Keratinocyte (primary cell): ENCODE measurements at regions not wholly inside any gene's neighbourhood (a gene's known extent, or its start where the extent isn't known, plus 50 kb on each side); places are given as distances from the start of the nearest gene placed in this dataset.

ENCODE experiments used
- DNase-seq: peaks from one replicate; pipeline ENCODE4 v3.0.0-alpha.2; 2011; ENCODE audit warnings: low read depth, missing footprints, low spot score
- FAIRE-seq: peaks from 2 replicates; lab custom pipeline; 2011; peaks lifted over from hg19 to GRCh38; lab: Jason Lieb, UNC
- H2AFZ ChIP-seq: 2 replicates; pipeline ENCODE4 v1.6.0; 2012; ENCODE audit warnings: low read length, control low read depth, inconsistent platforms; ENCODE audit not compliant: control insufficient read depth
- H3K27ac ChIP-seq: 2 replicates; pipeline ENCODE4 v1.5.1; 2011; ENCODE audit warnings: low read length; ENCODE audit not compliant: control insufficient read depth, insufficient read depth
- H3K27me3 ChIP-seq: 3 replicates; pipeline ENCODE4 v1.6.0; 2011; ENCODE audit warnings: low read length; ENCODE audit not compliant: control insufficient read depth, insufficient read depth; ENCODE audit errors: extremely low read depth
- H3K36me3 ChIP-seq, 2 experiments: 2 replicates in 1 of 2; 3 replicates in 1 of 2; pipeline ENCODE4 v1.5.1; 2011; ENCODE audit warnings: low read length in 2 of 2, mild to moderate bottlenecking in 1 of 2; ENCODE audit not compliant: control insufficient read depth in 2 of 2, insufficient read depth in 2 of 2; ENCODE audit errors: extremely low read depth in 1 of 2
- H3K4me1 ChIP-seq: 3 replicates; pipeline ENCODE4 v1.5.1; 2011; ENCODE audit warnings: low read length; ENCODE audit not compliant: control insufficient read depth, insufficient read depth; ENCODE audit errors: extremely low read depth
- H3K4me2 ChIP-seq: 3 replicates; pipeline ENCODE4 v1.6.0; 2011; ENCODE audit warnings: low read depth, low read length; ENCODE audit not compliant: control insufficient read depth, insufficient read depth; ENCODE audit errors: extremely low read depth
- H3K4me3 ChIP-seq, 3 experiments: fragments of 200-600 bp in 1 of 3; sonication (generic) in 1 of 3; 2 replicates in 2 of 3; 3 replicates in 1 of 3; pipeline ENCODE4 v1.5.1; 2011 to 2016; ENCODE audit warnings: low read length in 3 of 3, mild to moderate bottlenecking in 3 of 3, control low read depth in 2 of 3, inconsistent platforms in 1 of 3, low read depth in 1 of 3, mixed read lengths in 1 of 3, mixed run types in 1 of 3, moderate library complexity in 1 of 3; ENCODE audit not compliant: control insufficient read depth in 2 of 3, insufficient read depth in 2 of 3; ENCODE audit errors: extremely low read depth in 1 of 3
- H3K79me2 ChIP-seq: 2 replicates; pipeline ENCODE4 v1.6.0; 2012; ENCODE audit warnings: low read length; ENCODE audit not compliant: control insufficient read depth, insufficient read depth
- H3K9ac ChIP-seq: 3 replicates; pipeline ENCODE4 v1.6.0; 2011; ENCODE audit warnings: low read length; ENCODE audit not compliant: control insufficient read depth, insufficient read depth; ENCODE audit errors: extremely low read depth
- H3K9me1 ChIP-seq: 3 replicates; pipeline ENCODE4 v1.6.0; 2011; ENCODE audit warnings: low read length; ENCODE audit not compliant: control insufficient read depth, insufficient read depth; ENCODE audit errors: extremely low read depth
- H3K9me3 ChIP-seq: 2 replicates; pipeline ENCODE4 v1.5.1; 2012; ENCODE audit warnings: low read depth, low read length; ENCODE audit not compliant: control insufficient read depth
- H4K20me1 ChIP-seq: 3 replicates; pipeline ENCODE4 v1.6.0; 2011; ENCODE audit warnings: low read length; ENCODE audit not compliant: control insufficient read depth, insufficient read depth; ENCODE audit errors: extremely low read depth
- EZH2 ChIP-seq: IDR thresholded peaks from one replicate; pipeline ENCODE4 v1.6.1; 2012; ENCODE audit warnings: inconsistent platforms, mild to moderate bottlenecking, low read length, moderate library complexity
- dilution Hi-C: fragments of 300-500 bp; cut with MboI; formaldehyde crosslinking; loops from one replicate; pipeline ENCODE4 v1.7.0; 2020; ENCODE audit warnings: low sequenced_read_pairs; ENCODE audit not compliant: extremely low pct_ligation_motif_present
- TF ChIP-seq, protein P1 (sequence below), 3 experiments: IDR thresholded peaks in 1 of 3; conservative IDR thresholded peaks in 1 of 3; optimal IDR thresholded peaks in 1 of 3; 2 replicates in 2 of 3; 3 replicates in 1 of 3; pipeline versions ENCODE3 to v1.5.1; 2011; ENCODE audit warnings: low read length in 3 of 3, mild to moderate bottlenecking in 3 of 3, moderate library complexity in 2 of 3, control low read depth in 1 of 3, inconsistent platforms in 1 of 3; ENCODE audit not compliant: insufficient read depth in 2 of 3; ENCODE audit errors: extremely low read depth in 1 of 3

DNA sequence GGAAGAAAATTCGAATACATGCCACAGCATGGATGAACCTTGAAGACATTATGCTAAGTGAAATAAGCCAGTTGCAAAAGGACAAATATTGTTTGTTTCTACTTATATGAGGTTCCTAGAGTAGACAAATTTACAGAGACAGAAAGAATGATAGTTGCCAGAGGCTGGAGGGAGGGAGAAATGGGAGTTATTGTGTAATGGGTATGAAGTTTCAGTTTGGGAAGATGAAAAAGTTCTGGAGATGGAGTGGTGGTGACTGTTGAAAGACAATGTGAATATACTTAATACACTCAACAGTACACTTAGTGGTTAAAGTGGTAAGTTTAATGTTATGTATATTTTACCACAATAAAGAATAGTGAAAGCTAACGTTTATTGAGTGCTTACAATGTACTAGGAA lies 99.6 kb upstream of the SLC44A1 start:
- no peak for FAIRE-seq
- Histone ChIP-seq H3K27ac (no peak overlapping the region), H3K9me1 (no peaks in the 10 kb centered on the region), H2AFZ (no peak overlapping the region), H3K4me3 (no peak overlapping the region), H3K27me3 (no peaks in the 10 kb centered on the region), H4K20me1 (no peaks in the 10 kb centered on the region), H3K36me3 (no peaks in the 10 kb centered on the region), H3K79me2 (no peaks in the 10 kb centered on the region), H3K4me1 (no peaks in the 10 kb centered on the region), H3K9ac (no peak overlapping the region), H3K9me3 (no peaks in the 10 kb centered on the region), H3K4me2 (no peak overlapping the region)
- DNase-seq, result no peak
- dilution Hi-C loops, result no loop called here
- TF ChIP-seq EZH2, result no peak
- TF ChIP-seq, protein P1, sequence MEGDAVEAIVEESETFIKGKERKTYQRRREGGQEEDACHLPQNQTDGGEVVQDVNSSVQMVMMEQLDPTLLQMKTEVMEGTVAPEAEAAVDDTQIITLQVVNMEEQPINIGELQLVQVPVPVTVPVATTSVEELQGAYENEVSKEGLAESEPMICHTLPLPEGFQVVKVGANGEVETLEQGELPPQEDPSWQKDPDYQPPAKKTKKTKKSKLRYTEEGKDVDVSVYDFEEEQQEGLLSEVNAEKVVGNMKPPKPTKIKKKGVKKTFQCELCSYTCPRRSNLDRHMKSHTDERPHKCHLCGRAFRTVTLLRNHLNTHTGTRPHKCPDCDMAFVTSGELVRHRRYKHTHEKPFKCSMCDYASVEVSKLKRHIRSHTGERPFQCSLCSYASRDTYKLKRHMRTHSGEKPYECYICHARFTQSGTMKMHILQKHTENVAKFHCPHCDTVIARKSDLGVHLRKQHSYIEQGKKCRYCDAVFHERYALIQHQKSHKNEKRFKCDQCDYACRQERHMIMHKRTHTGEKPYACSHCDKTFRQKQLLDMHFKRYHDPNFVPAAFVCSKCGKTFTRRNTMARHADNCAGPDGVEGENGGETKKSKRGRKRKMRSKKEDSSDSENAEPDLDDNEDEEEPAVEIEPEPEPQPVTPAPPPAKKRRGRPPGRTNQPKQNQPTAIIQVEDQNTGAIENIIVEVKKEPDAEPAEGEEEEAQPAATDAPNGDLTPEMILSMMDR (optimal IDR thresholded peaks at IDR 0.05 in 1 of 3, IDR thresholded peaks at IDR 0.05 in 1 of 3, conservative IDR thresholded peaks at IDR 0.05 in 1 of 3; ENCODE audit: extremely low read depth in 1 of 3, insufficient read depth in 2 of 3, low read length in 3 of 3), result no peak

DNA sequence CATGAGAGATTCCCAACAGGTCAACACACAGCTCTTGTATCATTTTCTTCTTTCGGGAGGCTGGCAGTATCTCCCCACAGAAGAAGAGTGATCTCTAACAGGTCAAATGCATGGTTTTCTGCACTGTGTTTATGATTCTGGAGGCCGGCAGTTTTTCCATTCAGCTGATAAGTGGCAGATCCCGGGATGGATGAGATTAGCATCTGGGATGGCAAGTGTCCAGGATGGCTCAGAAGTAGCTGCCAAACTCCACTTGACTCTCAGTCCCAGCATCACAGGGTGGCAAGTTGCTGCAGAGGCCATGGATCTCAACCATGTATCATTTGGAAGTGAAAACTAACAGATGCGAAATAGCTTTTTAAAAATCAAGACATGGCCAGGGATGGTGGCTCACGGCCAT lies 97.8 kb upstream of the SLC44A1 start:
- H3K9me3 ChIP-seq, result no peaks in the 10 kb centered on the region
- no peak overlapping the region for H2AFZ ChIP-seq
- H3K4me2 ChIP-seq, result no peak overlapping the region
- H3K9ac ChIP-seq, result no peak overlapping the region
- H4K20me1 ChIP-seq, result no peaks in the 10 kb centered on the region
- dilution Hi-C loops, result no loop called here
- H3K27me3 ChIP-seq, result no peaks in the 10 kb centered on the region
- H3K79me2 ChIP-seq, result no peaks in the 10 kb centered on the region
- no peaks in the 10 kb centered on the region for H3K9me1 ChIP-seq
- peaks cover 8% of the 10 kb centered on the region for H3K4me1 ChIP-seq
- FAIRE-seq (no peak), DNase-seq (no peak)
- no peak overlapping the region for H3K4me3 ChIP-seq
- no peak overlapping the region for H3K27ac ChIP-seq
- no peaks in the 10 kb centered on the region for H3K36me3 ChIP-seq
- no peak for TF ChIP-seq EZH2
- TF ChIP-seq, protein P1 (optimal IDR thresholded peaks at IDR 0.05 in 1 of 3, IDR thresholded peaks at IDR 0.05 in 1 of 3, conservative IDR thresholded peaks at IDR 0.05 in 1 of 3; ENCODE audit: extremely low read depth in 1 of 3, insufficient read depth in 2 of 3, low read length in 3 of 3), result no peak
